Stimulated activated CD8-positive, alpha-beta memory T cell treated with anti-CD3 and anti-CD28 coated beads, Interleukin-4, amount 100 ng/mL, for 48 hours (primary cell): ENCODE measurements at regions not wholly inside any gene's neighbourhood (a gene's known extent, or its start where the extent isn't known, plus 50 kb on each side); places are given as distances from the start of the nearest gene placed in this dataset.

ENCODE experiments used
- DNase-seq: peaks from one replicate; pipeline ENCODE4 v3.0.0-alpha.2; 2020

DNA sequence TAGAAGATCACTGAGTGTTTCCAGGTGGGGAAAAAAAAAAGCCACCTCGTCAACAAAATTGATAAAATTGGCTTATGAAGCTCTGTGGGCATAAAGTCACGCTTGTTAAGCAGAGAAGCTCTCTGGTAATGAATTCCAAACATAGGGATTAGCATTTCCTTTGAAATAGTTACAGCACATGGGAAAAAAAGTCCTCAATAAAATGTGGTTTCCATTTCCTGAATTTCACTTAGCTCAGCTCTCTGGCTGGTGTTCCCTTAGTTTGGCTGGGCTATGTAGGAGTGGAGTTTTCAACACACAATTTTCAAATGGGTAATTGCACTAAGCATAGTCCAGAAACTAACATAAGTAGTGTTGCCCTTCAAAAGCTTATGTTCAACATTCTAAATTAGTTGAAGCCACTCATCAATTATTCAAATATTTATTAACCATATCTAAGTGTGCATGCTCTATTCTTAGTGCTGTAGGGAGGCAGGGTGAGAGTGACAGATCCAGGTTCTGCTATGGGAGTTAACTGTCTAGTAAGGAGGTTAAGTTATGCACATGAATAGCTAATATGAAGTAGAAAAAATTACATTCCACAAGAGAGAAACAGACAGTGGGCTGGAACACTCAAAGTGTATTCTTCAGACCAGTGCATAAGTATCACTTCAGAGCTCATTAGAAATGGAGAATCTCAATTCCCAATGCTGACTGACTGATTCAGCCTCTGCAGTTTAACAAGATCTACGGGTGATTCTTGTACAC lies 445.7 kb downstream of the SMARCA1 start:
- no peak for DNase-seq

DNA sequence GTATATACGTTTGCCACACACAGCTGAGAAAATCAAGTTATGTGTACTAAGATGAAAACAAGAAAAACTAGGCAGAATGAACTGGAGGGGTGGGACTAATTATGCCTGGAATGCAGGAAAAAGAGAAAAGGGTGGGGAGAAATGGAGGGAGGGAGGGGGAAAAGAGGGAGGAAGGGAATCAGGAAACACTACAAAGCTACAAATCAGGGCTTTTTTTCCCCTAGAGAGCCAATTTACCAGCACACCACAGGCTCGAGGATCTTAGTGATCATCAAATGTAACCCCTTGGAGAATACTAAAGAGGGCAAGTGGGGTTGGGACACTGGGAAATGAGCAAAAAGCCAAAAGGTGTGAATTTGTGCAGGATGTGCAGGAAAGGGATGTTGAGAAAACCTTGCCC lies 451.9 kb downstream of the SMARCA1 start:
- no peak for DNase-seq

GRCh38 chrX:129065895-129066294 lies 457.4 kb downstream of the SMARCA1 start:
- DNase-seq, result no peak

- DNase-seq, result no peak
Measured at GRCh38 chrX:129058405-129058804, 464.9 kb downstream of the SMARCA1 start.

GRCh38 chrX:129043138-129043537 lies 480.2 kb downstream of the SMARCA1 start:
- DNase-seq, result no peak

DNA sequence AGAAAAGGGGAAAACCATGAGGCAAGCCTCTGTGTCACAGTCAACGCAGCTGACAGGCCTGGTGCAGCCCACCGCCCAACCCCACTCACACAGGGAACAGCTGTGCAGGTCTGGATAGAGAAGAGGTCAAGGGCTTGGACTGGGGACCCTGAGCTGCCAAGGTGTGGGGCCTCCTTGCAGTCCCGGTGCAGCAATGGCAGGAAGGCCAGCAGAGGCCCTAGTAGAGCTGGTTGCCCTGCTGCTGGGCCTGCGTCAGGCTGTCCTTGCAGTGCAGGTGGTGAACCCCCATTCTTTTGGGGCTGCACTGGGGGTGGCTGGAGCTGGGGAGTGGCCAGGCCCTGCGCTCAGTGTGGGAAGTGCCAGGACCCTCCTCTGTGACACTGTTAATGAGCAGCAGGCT lies 482.0 kb downstream of the SMARCA1 start:
- DNase-seq, result no peak

DNA sequence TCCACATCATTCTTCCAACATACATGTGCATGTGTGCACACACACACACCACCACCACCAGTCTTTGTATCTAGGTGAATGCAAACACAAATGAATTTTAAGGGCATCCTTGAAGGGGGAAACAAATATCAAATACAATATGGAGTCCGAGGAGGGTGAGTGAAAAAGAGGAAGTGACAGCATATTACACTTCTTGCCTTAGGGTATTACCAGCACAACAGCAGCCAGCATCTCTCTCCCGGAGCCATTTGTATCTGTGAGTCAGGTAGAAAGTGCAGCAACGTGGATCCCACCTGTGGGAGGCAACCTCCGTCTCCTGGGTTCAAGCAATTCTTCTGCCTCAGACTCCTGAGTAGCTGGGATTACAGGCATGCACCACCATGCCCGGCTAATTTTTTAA lies 483.2 kb downstream of the SMARCA1 start:
- DNase-seq, result no peak

DNA sequence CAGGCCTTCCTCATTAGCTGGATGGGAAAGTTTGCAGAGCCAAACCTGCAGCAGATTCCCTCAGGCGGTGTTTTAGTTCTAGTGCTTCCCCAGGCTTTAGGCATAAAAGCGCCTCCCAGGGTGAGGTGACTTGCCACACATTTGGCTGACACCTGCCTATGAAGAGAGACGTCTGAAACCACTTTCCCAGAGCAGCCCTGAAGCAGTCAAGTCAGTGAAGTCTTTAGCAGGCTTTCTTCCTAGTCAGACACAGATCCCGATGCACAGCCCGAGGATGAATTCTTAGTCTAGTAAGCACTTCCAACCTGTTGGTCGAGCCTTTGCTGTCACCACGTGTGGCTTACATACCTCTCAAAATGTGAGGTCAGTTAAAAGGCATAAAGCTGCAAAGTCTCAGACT lies 484.1 kb downstream of the SMARCA1 start:
- no peak for DNase-seq

DNA sequence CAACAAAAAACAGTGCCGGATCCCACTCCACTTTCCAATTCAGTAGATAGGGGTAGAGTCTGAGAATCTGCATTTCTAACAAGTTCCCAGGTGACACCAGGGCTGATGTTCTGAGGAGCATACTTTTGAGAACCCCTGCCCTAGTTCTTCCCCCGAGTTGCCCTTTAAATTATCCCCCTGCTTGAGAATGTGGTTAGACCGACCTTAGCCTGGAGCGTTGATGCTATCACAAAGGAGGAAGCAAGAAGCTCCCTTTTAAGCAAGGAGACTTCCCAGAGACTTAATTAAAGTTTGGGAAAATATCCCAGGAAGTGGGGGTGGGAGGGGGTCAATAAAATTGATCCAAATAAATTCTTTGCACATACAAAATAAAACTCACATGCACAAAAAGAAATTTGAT lies 485.9 kb downstream of the SMARCA1 start:
- no peak for DNase-seq

DNA sequence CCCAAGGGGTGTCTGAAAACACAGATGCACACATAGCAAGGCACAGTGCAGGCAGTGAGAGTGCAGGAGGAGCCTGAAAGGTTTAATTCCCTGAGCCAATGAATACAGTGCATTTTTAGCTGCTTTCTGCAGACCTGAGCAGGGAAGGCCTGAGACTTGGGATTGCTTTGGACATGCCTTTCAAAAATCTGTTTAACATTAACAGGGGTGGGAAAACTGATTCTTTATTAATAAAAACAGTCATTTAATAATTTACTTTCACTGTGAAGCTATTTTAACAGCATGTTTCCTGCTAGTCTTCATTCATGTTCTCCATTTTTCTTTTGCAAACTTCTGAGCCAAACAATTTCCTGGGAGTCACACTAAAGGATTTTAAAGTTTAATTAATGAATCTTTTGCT lies 488.1 kb downstream of the SMARCA1 start:
- DNase-seq, result no peak

GRCh38 chrX:129034196-129034595 lies 489.1 kb downstream of the SMARCA1 start:
- DNase-seq, result no peak

DNA sequence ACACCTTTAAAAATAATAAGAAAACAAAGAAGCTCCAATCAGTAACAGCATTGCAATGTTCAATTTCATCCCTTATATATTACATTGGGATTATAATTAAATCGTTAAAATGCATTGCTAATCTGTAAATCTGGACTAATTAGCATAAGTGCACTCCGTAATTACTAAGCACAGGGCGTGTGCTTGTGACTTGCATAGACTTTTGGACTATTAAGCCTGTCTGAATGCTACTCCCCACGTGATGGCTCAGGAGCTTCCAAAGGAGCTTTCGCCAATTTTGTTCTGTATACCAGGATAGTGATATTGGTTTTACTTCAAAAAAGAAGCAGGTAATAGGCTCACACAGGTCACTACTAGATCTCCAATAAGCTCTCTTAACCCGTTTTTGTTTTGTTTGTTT lies 497.1 kb downstream of the SMARCA1 start:
- DNase-seq, result no peak

GRCh38 chrX:129025376-129025775 lies 497.9 kb downstream of the SMARCA1 start:
- DNase-seq, result no peak

DNA sequence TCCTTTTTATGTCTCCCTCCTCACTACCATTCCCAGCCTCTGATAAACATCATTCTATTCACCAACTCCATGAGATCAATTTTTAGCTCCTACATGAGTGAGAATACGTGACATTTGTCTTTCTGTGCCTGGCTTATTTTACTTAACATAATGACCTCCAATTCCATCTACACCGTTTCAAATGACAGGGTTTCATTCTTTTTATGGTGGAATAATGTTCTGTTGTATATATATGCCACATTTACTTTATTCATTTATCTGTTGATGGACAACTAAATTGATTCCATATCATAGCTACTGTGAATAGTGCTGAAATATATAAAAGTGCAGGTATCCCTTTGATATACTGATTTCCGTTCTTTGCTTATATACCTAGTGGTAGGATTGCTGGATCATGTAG lies 503.9 kb downstream of the SMARCA1 start:
- DNase-seq, result no peak

- no peak for DNase-seq
Measured at GRCh38 chrX:129015381-129015780, 507.9 kb downstream of the SMARCA1 start.

GRCh38 chrX:129013574-129013973 lies 509.7 kb downstream of the SMARCA1 start:
- no peak for DNase-seq

- no peak for DNase-seq
Measured at GRCh38 chrX:129007631-129008030, 515.7 kb downstream of the SMARCA1 start.

- no peak for DNase-seq
Measured at GRCh38 chrX:129006491-129006890, 516.8 kb downstream of the SMARCA1 start.

GRCh38 chrX:129000797-129001196 lies 522.5 kb downstream of the SMARCA1 start:
- no peak for DNase-seq

- DNase-seq, result no peak
Measured at GRCh38 chrX:129000018-129000417, 523.3 kb downstream of the SMARCA1 start.

DNA sequence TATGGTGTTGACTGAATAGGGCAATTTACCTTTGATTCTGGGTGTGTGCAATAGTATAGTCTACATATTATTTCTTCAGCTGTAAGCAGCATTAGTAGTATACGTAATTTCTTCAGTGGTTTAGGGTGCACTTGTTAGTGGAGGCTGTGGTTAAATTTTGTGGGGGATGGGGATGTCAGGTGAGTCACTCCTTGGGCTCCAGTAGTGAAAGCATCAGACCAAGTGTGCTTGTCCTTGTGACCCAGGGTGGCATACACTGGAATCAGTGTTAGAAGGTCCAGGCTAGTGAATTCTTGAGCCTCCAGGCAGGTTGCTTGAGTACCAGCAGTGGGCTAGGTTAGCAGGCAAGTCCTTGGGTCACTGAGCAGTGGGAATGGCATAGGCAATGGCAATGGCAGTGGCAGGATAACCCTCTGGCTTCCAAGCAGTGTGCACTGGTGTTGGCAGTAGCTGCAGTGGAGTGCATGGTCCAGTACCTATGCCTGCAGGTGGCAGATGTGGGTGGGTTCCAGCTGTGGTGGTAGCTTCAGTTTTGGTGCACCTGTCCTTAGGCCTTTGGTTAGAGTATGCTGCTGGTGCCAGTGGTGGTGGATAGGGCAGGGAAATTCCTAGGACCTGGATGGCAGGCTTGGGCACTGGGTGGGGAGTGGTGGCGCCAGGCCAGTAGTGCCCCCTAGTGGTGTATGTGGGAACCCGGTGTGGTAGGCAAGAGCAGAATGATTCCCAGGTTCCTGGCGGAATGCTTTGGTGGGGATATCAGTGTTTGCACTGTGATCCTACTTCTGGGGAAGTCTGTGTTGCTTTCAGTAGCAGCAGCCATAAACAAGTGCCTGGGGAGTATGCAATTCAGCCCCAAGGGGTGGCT lies 531.0 kb downstream of the SMARCA1 start:
- DNase-seq, result no peak

GRCh38 chrX:128975745-128976144 lies 547.5 kb downstream of the SMARCA1 start:
- DNase-seq, result peak; percentile 33

- no peak for DNase-seq
Measured at GRCh38 chrX:128973033-128973432, 550.3 kb downstream of the SMARCA1 start.

DNA sequence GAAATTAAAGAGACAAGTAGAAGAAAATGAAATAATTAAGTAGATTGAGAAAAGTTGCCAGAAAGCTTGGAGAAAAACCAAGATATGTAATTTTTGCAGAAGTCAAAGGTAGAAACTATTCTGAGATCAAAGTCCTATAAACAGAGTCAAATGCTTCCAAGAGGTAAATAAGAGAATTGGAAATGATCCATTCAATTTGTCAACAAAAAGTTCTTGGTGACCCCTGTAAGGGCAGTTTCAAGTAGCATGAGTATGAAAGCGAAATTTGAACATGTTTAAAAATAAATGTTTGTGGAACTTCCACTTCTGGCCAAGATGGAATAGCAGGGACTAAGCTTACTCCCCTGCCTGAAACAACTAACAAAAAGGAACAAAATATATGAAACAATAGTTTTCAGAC lies 562.0 kb downstream of the SMARCA1 start:
- DNase-seq, result no peak
